Neural crest cell (in vitro differentiated cells): ENCODE measurements at regions not wholly inside any gene's neighbourhood (a gene's known extent, or its start where the extent isn't known, plus 50 kb on each side); places are given as distances from the start of the nearest gene placed in this dataset.

ENCODE experiments used
- DNase-seq: peaks from one replicate; pipeline ENCODE4 v3.0.0; 2021; ENCODE audit warnings: low read depth, mixed read lengths, low spot score
- H3K27ac Mint-ChIP-seq: one replicate; pipeline ENCODE4 v1.8.0; 2021; ENCODE audit warnings: mild to moderate bottlenecking, mixed read lengths; ENCODE audit not compliant: unreplicated experiment
- H3K27me3 Mint-ChIP-seq: 2 replicates; pipeline ENCODE4 v1.8.0; 2021; ENCODE audit warnings: low read depth, mild to moderate bottlenecking, mixed read lengths
- H3K36me3 Mint-ChIP-seq: 2 replicates; pipeline ENCODE4 v1.8.0; 2021; ENCODE audit warnings: low read depth, mild to moderate bottlenecking, mixed read lengths
- H3K4me1 Mint-ChIP-seq: 2 replicates; pipeline ENCODE4 v1.8.0; 2021; ENCODE audit warnings: mixed read lengths
- H3K4me3 Mint-ChIP-seq: one replicate; pipeline ENCODE4 v1.8.0; 2021; ENCODE audit warnings: mild to moderate bottlenecking, mixed read lengths
- H3K9me3 Mint-ChIP-seq: 2 replicates; pipeline ENCODE4 v1.8.0; 2021; ENCODE audit warnings: mixed read lengths
- TF ChIP-seq, protein P1 (sequence below): fragments of 200-600 bp; sonication (generic); conservative IDR thresholded peaks from 2 replicates; pipeline ENCODE4 v1.5.0; 2021; ENCODE audit warnings: antibody characterized with exemption, mild to moderate bottlenecking

DNA sequence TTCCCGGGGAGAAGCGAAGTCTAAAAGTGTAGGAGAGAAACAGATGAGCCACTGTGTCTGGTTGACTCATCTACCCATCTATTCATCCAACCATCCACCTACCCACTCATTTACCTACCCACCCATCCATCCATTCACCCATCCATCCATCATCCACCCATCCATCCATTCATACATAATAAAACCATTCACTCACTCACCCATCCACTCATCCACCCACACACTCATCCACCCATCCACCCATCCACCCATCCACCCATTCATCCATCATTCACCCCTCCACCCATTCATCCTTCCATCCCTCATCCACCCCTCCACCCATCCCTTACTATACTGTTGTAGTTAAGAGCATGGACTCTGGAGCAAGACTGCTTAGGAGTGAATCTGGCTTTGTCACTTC, 136.4 kb upstream of the ATP2B2 start:
- Mint-ChIP-seq H3K27me3 (peaks cover 49% of the 10 kb centered on the region), H3K4me3 (no peak overlapping the region), H3K27ac (no peak overlapping the region), H3K36me3 (no peaks in the 10 kb centered on the region), H3K4me1 (no peaks in the 10 kb centered on the region), H3K9me3 (peaks cover 7% of the 10 kb centered on the region)
- TF ChIP-seq, protein P1, sequence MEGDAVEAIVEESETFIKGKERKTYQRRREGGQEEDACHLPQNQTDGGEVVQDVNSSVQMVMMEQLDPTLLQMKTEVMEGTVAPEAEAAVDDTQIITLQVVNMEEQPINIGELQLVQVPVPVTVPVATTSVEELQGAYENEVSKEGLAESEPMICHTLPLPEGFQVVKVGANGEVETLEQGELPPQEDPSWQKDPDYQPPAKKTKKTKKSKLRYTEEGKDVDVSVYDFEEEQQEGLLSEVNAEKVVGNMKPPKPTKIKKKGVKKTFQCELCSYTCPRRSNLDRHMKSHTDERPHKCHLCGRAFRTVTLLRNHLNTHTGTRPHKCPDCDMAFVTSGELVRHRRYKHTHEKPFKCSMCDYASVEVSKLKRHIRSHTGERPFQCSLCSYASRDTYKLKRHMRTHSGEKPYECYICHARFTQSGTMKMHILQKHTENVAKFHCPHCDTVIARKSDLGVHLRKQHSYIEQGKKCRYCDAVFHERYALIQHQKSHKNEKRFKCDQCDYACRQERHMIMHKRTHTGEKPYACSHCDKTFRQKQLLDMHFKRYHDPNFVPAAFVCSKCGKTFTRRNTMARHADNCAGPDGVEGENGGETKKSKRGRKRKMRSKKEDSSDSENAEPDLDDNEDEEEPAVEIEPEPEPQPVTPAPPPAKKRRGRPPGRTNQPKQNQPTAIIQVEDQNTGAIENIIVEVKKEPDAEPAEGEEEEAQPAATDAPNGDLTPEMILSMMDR, result no peak
- no peak for DNase-seq

DNA sequence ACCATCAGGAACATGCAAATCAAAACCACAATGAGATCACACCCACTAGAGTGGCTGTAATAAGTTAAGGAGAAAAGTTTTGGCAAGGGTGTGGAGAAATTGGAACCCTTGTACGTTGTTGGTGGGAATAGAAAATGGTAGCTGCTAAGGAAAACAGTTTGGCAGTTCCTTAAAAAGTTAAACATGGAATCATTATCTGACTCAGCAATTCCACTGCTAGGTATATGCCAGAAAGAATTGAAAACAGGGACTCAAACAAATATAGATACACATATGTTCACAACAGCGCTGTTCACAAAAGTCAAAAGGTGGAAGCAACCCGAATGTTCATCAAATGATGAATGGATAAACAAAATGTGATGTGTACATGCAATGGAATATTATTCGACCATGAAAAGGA, 138.8 kb upstream of the ATP2B2 start:
- H3K27ac Mint-ChIP-seq, result no peak overlapping the region
- H3K4me1 Mint-ChIP-seq, result no peaks in the 10 kb centered on the region
- peaks cover 45% of the 10 kb centered on the region for H3K27me3 Mint-ChIP-seq
- no peaks in the 10 kb centered on the region for H3K9me3 Mint-ChIP-seq
- H3K36me3 Mint-ChIP-seq, result no peaks in the 10 kb centered on the region
- DNase-seq, result no peak
- no peak overlapping the region for H3K4me3 Mint-ChIP-seq
- TF ChIP-seq, protein P1, result no peak

DNA sequence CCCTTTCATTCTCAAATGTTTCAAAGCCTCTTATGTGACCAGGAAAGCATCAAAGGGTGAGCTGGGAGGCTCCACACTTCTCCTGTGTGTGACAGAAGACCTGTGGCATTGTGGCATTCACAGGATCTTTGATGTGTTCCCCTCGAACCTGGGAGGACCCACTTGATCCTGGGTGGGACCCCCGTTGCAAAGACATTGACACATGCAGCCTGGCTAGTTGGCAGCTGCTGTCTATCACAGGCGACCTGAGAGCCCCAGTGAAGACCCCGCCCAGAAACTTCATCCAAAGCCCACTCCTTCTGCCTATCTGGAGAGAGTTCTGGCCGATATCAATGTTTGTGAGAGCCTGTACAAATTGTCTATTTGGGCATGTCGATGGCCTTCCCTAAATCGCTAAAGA, 140.4 kb upstream of the ATP2B2 start:
- TF ChIP-seq, protein P1, result no peak
- no peak for DNase-seq
- H3K4me3 Mint-ChIP-seq, result no peak overlapping the region
- peaks cover 37% of the 10 kb centered on the region for H3K27me3 Mint-ChIP-seq
- H3K36me3 Mint-ChIP-seq, result no peaks in the 10 kb centered on the region
- H3K27ac Mint-ChIP-seq, result no peak overlapping the region
- no peaks in the 10 kb centered on the region for H3K4me1 Mint-ChIP-seq
- no peaks in the 10 kb centered on the region for H3K9me3 Mint-ChIP-seq

DNA sequence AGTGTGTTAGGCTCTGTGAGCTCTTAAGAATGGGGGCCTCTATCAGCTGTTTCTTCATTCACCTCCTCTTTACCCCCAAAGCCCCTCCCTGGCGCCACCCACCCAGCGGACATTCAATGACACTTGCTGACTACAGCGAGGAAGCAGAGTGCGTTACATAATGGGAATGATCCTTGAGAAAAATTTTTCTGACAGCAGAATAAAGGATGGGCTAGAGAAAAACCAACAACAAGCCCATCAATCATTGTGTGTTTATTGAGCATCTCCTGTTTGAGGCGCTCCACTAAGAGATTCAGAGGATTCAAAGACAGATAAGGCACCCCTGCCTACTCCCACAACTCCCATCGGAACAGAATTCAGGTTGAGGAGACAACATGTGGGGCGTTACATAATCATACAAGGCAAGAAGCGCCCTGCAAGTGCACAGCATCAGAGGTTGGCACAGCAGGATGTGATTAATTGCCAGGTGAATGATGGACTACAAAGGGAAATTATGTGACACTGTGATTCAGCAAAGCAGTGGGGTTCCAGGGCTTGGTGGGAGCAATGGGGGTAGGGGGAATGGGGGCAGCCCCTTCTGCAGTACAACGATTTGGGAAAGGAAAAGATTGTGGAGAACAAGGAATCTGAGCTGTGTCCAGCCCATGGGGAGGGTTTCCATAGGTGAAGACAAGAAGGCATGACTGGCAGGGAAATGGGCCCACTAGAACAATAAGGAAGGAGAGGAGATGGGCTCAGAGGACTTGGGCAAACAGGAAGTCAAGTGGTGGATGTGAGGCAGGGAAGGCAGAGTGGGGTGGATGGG, 141.3 kb upstream of the ATP2B2 start:
- TF ChIP-seq, protein P1, result no peak
- Mint-ChIP-seq H3K27ac (no peak overlapping the region), H3K27me3 (peaks cover 36% of the 10 kb centered on the region)

DNA sequence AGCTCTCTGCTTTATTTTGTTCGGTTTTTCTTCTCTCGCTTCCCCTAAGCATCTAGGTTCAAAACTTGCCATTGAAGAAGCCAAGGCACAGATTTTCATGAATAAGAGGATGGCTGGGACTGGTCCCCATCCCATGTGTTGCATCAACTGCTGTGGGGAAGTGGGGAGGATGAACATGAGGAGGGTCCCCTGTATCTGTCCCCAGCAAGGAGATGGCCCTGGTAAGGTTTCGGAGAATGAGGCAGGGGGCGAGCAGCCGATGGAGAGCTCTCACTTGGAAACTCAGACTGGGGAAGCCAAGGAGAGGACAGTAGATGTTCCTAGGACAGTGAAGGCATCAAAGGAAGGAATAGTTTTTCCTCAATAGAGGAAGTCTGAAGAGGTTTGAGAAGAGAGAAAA, 142.0 kb upstream of the ATP2B2 start:
- H3K4me1 Mint-ChIP-seq, result no peaks in the 10 kb centered on the region
- H3K27ac Mint-ChIP-seq, result no peak overlapping the region
- no peak for DNase-seq
- H3K27me3 Mint-ChIP-seq, result peaks cover 32% of the 10 kb centered on the region
- TF ChIP-seq, protein P1, result no peak
- H3K36me3 Mint-ChIP-seq, result no peaks in the 10 kb centered on the region
- no peak overlapping the region for H3K4me3 Mint-ChIP-seq
- H3K9me3 Mint-ChIP-seq, result no peaks in the 10 kb centered on the region

More for the DNA sequence above, 141.3 kb upstream of the ATP2B2 start:
- no peaks in the 10 kb centered on the region for H3K36me3 Mint-ChIP-seq
- DNase-seq, result no peak
- H3K4me3 Mint-ChIP-seq, result no peak overlapping the region
- H3K4me1 Mint-ChIP-seq, result no peaks in the 10 kb centered on the region
- no peaks in the 10 kb centered on the region for H3K9me3 Mint-ChIP-seq
